Endothelial cell of umbilical vein (primary cell): ENCODE measurements at regions not wholly inside any gene's neighbourhood (a gene's known extent, or its start where the extent isn't known, plus 50 kb on each side); places are given as distances from the start of the nearest gene placed in this dataset.

Source experiments
- CTCF ChIP-seq, 2 donors: IDR thresholded peaks; 1 replicate in 1 of 2; 2 replicates in 1 of 2; pipeline ENCODE4 v1.5.1; 2011; ENCODE audit warnings: low read length in 2 of 2, mild to moderate bottlenecking in 2 of 2, moderate library complexity in 2 of 2, control low read depth in 1 of 2, inconsistent platforms in 1 of 2, low read depth in 1 of 2; ENCODE audit not compliant: insufficient read depth in 1 of 2; ENCODE audit errors: extremely low read depth in 1 of 2
- EZH2 ChIP-seq: IDR thresholded peaks from 2 replicates; pipeline ENCODE4 v1.6.1; 2012; ENCODE audit warnings: borderline replicate concordance, low read depth, mild to moderate bottlenecking, moderate library complexity, low read length, inconsistent platforms; ENCODE audit not compliant: severe bottlenecking
- FOS ChIP-seq: IDR thresholded peaks from 2 replicates; pipeline ENCODE4 v1.6.1; 2011; ENCODE audit warnings: mild to moderate bottlenecking, low read length, moderate library complexity, borderline replicate concordance; ENCODE audit not compliant: insufficient read depth
- GATA2 ChIP-seq: IDR thresholded peaks from 2 replicates; pipeline ENCODE4 v1.7.0; 2011; ENCODE audit warnings: low read depth, mild to moderate bottlenecking, moderate library complexity, mixed read lengths, low read length; ENCODE audit not compliant: insufficient read length, insufficient read depth
- JUN ChIP-seq: IDR thresholded peaks from 2 replicates; pipeline ENCODE4 v1.6.1; 2011; ENCODE audit warnings: borderline replicate concordance, low read depth; ENCODE audit not compliant: insufficient read length, insufficient read depth
- MYC ChIP-seq: IDR thresholded peaks from one replicate; pipeline ENCODE4 v1.6.1; 2011; ENCODE audit warnings: mild to moderate bottlenecking, low read depth, low read length
- POLR2A ChIP-seq: IDR thresholded peaks from 2 replicates; pipeline ENCODE4 v1.6.1; 2012; ENCODE audit warnings: low read depth, mild to moderate bottlenecking, control low read depth, low read length
- POLR2AphosphoS5 ChIP-seq: IDR thresholded peaks from 2 replicates; pipeline ENCODE4 v1.6.1; 2012; ENCODE audit warnings: low read depth, mild to moderate bottlenecking, control low read depth, low read length, moderate library complexity; ENCODE audit not compliant: insufficient read depth
- TF ChIP-seq, protein P1 (sequence below): IDR thresholded peaks from 2 replicates; pipeline ENCODE4 v1.6.1; 2011; ENCODE audit not compliant: insufficient read depth, insufficient read length

DNA sequence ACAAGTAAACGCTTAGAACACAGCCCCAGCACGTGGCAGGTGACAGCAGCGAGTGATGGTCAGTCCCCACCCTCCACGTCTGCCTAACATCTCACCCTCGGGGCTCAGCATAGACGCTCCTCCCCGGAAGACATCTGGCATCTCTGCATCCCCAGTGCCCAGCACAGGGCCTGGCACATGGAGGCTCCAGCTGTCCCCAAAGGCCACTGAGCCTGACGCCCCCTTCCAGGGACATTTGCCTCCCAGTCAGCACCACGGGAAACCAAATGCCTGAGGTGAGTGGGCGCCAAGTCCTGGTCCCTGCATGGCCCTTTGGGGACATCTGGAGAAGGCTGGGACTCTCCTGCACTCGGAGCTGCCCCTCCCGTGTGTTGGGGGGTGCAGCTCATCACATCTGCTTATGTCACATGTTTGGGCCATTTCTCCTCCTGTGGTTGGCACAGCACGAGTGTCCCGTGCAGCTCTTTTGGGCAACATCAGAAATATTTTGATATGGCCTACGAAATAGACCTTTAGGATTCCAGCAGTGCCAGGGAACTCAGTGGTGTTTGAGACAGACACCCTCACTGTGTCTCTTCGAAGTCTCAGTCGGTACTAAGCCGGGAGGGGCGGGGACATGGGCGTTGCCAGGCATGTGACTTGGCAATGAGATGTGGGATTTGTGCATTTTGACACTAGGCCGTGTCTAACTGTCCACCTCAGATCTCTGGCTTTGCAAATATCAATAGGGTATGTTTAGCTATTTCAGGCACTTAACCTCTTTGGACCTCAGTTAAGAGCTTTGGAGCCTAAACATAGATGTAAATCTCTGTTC lies 315.0 kb downstream of the PTPRU start:
- TF ChIP-seq CTCF (IDR thresholded peaks at IDR 0.05; ENCODE audit: extremely low read depth in 1 of 2, insufficient read depth in 1 of 2, low read depth in 1 of 2, low read length in 2 of 2), result no peak
- no peak for TF ChIP-seq EZH2
- no peak for TF ChIP-seq FOS
- TF ChIP-seq POLR2A, result no peak
- TF ChIP-seq JUN, result no peak
- TF ChIP-seq GATA2, result no peak
- TF ChIP-seq MYC, result no peak
- TF ChIP-seq, protein P1, sequence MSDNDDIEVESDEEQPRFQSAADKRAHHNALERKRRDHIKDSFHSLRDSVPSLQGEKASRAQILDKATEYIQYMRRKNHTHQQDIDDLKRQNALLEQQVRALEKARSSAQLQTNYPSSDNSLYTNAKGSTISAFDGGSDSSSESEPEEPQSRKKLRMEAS, result no peak
- TF ChIP-seq POLR2AphosphoS5, result no peak
